ENCODE measurements at regions not wholly inside any gene's neighbourhood (a gene's known extent, or its start where the extent isn't known, plus 50 kb on each side); places are given as distances from the start of the nearest gene placed in this dataset.
A peak's percentile ranks its signal among the peaks of the same experiment; 100 is the strongest.
"Not testable (repeated sequence)": the region's sequence is repeated elsewhere in the genome, so short reads cannot be mapped to it uniquely, and the experiment has no call there.

- Histone ChIP-seq H3K4me1 (ENCODE audit: insufficient read depth) (no peaks in the 10 kb centered on the region), H3K4me3 (no peak overlapping the region), H3K9me3 (ENCODE audit: low read depth) (no peaks in the 10 kb centered on the region), H3K27me3 (no peaks in the 10 kb centered on the region), H3K9me2 (replicated peaks; ENCODE audit: insufficient read depth) (no peaks in the 10 kb centered on the region), H4K20me1 (ENCODE audit: insufficient read depth, poor library complexity, severe bottlenecking) (no peaks in the 10 kb centered on the region), H3K79me2 (no peaks in the 10 kb centered on the region), H2AFZ (no peak overlapping the region), H3K27ac (peak overlapping the region; percentile 13), H3K4me2 (no peak overlapping the region), H3K36me3 (replicated peaks; ENCODE audit: insufficient read depth, low read depth) (no peaks in the 10 kb centered on the region)
- TF ChIP-seq CTCF (IDR thresholded peaks at IDR 0.05; ENCODE audit: poor library complexity) (no peak), EZH2 (IDR thresholded peaks at IDR 0.05; ENCODE audit: borderline replicate concordance) (no peak), EZH2phosphoT487 (IDR thresholded peaks at IDR 0.05; ENCODE audit: low read depth, severe bottlenecking, unreplicated experiment) (no peak)
- 17% methylated on average over 1 of the region's 1 CpG for WGBS (ENCODE audit: low lambda C conversion rate, missing lambda C conversion rate)
- no peak for DNase-seq (ENCODE audit: low spot score)
These were observed 59.3 kb downstream of the GPR88 start for GRCh38 chr1:100597061-100597741.

- Histone ChIP-seq H3K9me2 (replicated peaks; ENCODE audit: insufficient read depth) (no peaks in the 10 kb centered on the region), H3K9me3 (ENCODE audit: low read depth) (no peaks in the 10 kb centered on the region), H3K4me2 (no peak overlapping the region), H2AFZ (no peak overlapping the region), H3K79me2 (no peaks in the 10 kb centered on the region), H3K4me1 (ENCODE audit: insufficient read depth) (no peaks in the 10 kb centered on the region), H3K4me3 (no peak overlapping the region), H3K36me3 (replicated peaks; ENCODE audit: insufficient read depth, low read depth) (no peaks in the 10 kb centered on the region), H3K27me3 (no peaks in the 10 kb centered on the region), H4K20me1 (ENCODE audit: insufficient read depth, poor library complexity, severe bottlenecking) (no peaks in the 10 kb centered on the region), H3K27ac (peak overlapping the region; percentile 13)
- TF ChIP-seq CTCF (IDR thresholded peaks at IDR 0.05; ENCODE audit: poor library complexity) (no peak), EZH2 (IDR thresholded peaks at IDR 0.05; ENCODE audit: borderline replicate concordance) (no peak)
- no peak for DNase-seq (ENCODE audit: low spot score)
- WGBS (ENCODE audit: low lambda C conversion rate, missing lambda C conversion rate) = 51% methylated on average over 4 of the region's 4 CpGs
These were observed 59.8 kb downstream of the GPR88 start for GRCh38 chr1:100597784-100598183.

DNA sequence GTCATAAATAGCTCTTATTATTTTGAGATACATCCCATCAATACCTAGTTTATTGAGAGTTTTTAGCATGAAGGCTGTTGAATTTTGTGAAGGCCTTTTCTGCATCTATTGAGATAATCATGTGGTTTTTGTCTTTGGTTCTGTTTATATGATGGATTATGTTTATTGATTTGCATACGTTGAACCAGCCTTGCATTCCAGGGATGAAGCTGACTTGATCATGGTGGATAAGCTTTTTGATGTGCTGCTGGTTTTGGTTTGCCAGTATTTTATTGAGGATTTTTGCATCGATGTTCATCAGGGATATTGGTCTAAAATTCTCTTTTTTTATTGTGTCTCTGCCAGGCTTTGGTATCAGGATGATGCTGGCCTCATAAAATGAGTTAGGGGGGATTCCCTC lies 62.4 kb downstream of the GPR88 start:
- H3K79me2 ChIP-seq; H3K9me2 ChIP-seq (replicated peaks; ENCODE audit: insufficient read depth); H3K27me3 ChIP-seq; H3K4me3 ChIP-seq; H3K27ac ChIP-seq; H3K36me3 ChIP-seq (replicated peaks; ENCODE audit: insufficient read depth, low read depth); DNase-seq (ENCODE audit: low spot score); H3K9me3 ChIP-seq (ENCODE audit: low read depth); H3K4me1 ChIP-seq (ENCODE audit: insufficient read depth); H3K4me2 ChIP-seq; H4K20me1 ChIP-seq (ENCODE audit: insufficient read depth, poor library complexity, severe bottlenecking); H2AFZ ChIP-seq: not testable (repeated sequence)
- WGBS (ENCODE audit: low lambda C conversion rate, missing lambda C conversion rate) = 93% methylated on average over 2 of the region's 2 CpGs

DNA sequence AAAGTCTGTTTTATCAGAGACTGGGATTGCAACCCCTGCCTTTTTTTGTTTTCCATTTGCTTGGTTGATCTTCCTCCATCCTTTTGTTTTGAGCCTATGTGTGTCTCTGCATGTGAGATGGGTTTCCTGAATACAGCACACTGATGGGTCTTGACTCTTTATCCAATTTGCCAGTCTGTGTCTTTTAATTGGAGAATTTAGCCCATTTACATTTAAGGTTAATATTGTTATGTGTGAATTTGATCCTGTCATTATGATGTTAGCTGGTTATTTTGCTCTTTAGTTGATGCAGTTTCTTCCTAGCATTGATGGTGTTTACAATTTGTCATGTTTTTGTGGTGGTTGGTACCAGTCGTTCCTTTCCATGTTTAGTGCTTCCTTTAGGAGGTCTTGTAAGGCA lies 64.1 kb downstream of the GPR88 start:
- not testable (repeated sequence) for H2AFZ ChIP-seq; H3K4me1 ChIP-seq (ENCODE audit: insufficient read depth); H3K79me2 ChIP-seq; H3K36me3 ChIP-seq (replicated peaks; ENCODE audit: insufficient read depth, low read depth); H3K27me3 ChIP-seq; DNase-seq (ENCODE audit: low spot score); H4K20me1 ChIP-seq (ENCODE audit: insufficient read depth, poor library complexity, severe bottlenecking); H3K9me3 ChIP-seq (ENCODE audit: low read depth); H3K9me2 ChIP-seq (replicated peaks; ENCODE audit: insufficient read depth); H3K4me2 ChIP-seq; H3K27ac ChIP-seq; H3K4me3 ChIP-seq
- WGBS (ENCODE audit: low lambda C conversion rate, missing lambda C conversion rate) = 68% methylated on average over 1 of the region's 1 CpG
